Nucleus accumbens (tissue), 56 donors: ENCODE measurements at regions not wholly inside any gene's neighbourhood (a gene's known extent, or its start where the extent isn't known, plus 50 kb on each side); places are given as distances from the start of the nearest gene placed in this dataset.

Experiments
- DNase-seq, 56 donors: peaks; one replicate each; lab custom pipeline; 2025; lab: John Stamatoyannopoulos, UW

DNA sequence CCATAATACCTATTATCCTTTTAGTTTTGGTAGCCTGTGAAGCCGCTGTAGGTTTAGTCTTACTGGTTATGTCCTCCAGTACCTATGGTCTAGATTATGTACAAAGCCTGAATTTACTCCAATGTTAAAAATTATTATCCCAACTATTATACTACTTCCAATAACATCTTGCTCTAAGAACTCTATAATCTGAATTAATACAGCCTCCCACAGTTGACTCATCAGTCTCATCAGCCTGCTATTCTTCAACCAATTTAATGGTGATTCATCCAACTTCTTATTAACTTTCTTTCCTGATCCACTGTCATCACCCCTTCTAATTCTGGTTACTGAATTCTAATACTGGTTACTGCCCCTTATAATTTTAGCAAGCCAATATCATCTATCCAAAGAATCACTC is 370.3 kb upstream of the OPRM1 start:
- peak in 1 of 56 donors; percentile 4 for DNase-seq

DNA sequence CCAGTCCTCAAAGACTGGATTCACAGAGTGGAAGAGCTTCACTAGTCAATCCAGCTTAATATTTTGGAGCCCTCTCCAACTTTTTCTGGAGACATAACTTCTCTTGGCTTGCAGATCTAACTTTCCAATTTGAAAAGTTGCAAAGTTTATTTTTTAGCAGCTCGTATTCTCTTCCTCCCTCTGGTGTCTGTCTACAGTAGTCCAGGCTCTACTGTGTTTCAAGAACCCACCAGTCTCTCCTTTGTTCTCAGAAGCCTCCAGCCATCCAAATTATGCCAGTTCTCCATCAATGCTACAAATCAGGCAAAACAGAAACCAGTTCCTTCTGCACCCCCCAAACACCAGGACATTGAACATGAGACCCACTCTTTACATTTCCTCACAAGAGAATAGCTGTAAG is 376.1 kb upstream of the OPRM1 start:
- DNase-seq, result no peak

DNA sequence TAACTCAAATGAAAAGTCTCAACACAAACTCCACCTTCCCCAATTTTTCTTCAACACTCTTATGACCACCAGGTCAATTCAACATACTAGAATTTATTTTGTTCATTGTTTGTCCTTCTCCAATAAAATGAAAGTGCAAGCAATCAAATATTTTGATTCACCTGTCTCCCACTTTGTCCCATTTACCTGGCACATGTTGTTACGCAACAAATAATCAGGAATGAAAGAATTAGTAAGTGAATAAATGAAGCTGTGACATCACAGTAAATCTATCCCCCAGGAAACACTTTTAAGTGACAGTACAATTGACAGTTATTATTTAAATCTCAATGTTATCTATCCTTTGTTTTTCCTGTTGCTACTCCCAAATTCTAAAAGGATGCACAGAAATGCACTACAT is 393.7 kb upstream of the OPRM1 start:
- no peak for DNase-seq

DNA sequence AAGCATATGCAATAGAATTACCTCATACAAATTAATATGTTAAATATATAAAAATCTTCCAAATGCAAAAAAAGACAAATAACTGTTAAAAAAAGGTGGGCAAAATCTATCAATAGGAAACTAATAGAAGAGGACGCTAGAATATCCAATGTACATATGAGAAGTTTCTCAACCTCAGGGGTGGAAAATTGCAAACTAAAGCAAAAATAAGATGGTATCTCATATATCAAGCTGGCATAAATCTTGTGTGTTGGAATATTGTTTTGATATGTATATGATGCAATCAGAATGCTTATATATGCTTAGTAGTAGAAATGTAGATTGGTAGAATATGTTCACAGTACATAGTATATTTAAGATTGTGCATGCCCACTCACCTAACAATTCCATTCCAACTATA is 395.0 kb upstream of the OPRM1 start:
- no peak for DNase-seq

DNA sequence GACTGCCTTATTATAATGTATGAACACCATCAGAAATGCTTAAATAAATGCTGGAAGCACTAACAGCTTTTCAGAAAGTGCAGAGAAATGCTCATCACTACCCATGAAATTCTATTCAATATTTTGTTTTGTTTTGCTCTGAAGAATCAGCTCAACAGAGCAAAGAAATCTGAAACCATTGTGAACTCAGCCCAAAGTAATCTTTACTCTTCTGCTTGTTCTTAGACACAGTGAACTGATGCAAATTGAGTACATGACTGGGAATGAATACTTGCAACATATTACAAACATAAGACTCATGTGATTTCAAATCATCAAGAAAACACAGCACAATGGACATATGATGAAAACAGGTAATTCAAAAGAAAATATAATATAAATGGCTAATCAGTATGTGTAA is 404.6 kb upstream of the OPRM1 start:
- no peak for DNase-seq

DNA sequence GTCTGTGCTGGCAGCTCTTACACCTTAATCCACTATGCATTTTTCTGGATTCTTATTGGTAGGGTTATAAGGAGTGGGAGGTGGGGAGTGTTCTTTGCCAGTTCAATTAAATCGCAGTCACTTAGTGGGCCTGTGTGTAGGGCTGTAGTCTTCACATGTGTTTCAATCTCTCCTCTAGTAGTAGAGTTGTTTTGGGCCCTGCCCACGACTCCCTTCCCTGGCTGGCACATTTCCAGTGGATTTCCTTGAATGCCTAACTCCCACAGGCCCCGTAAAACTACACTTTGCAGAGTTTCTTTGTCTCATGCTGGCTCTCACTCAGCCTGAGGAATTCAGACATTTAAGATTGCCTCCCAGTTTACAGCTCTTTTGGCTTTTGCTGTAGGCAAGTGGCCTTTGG is 414.0 kb upstream of the OPRM1 start:
- no peak for DNase-seq

DNA sequence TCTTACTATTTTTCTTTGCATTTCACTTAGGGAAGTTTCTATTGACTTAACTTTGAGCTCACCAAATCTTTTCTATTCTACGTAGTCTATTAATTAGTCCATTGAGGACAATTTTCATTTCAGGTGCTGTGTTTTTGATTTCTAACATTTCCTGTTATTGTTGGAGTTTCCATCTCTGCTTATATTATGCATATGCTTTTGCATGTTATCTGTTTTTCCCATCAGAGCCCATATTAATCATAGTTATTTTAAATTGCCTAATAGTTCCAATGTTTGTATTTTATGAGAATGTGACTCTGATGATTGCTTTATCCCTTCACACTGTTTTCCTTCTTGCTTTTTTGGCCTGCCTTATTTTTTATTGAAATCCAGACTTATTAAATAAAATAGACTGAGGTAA is 414.5 kb upstream of the OPRM1 start:
- DNase-seq, result no peak

DNA sequence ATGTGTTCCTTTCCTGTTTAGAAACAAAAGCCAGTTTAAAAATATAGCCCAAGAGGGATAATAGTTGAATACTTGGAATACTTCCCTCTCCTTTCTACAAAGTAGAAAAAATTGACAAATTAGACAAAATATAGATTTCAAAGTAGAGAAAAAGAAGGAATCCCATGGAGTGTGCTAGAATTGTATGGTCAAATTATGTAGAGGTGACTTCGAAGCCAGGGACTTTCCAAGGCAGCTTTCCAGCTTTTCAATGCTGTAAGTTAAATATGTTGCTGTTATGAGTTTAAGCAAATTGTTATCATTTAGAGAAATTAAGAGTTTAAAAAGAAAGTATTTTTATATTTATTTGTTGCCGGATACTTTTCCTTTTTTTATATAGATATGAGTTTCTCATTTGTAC is 415.5 kb upstream of the OPRM1 start:
- no peak for DNase-seq

DNA sequence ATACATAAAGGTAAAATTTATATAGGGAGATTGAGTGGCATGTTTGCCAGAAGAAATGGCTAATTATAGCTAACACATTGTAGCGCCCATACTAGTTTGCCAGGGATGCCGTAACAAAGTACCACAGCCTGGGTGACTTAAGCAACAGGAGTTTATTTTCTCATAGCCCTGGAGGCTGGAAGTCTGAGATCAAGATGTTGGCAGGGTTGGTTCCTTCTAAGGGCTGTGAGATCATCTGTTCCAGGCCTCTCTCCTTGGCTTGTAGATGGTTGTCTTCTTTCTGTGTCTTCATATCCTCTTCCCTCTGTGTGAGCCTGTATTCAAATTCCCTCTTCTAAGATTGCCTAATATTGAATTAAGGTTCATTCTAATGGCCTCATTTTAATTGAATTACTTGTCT is 417.5 kb upstream of the OPRM1 start:
- no peak for DNase-seq

DNA sequence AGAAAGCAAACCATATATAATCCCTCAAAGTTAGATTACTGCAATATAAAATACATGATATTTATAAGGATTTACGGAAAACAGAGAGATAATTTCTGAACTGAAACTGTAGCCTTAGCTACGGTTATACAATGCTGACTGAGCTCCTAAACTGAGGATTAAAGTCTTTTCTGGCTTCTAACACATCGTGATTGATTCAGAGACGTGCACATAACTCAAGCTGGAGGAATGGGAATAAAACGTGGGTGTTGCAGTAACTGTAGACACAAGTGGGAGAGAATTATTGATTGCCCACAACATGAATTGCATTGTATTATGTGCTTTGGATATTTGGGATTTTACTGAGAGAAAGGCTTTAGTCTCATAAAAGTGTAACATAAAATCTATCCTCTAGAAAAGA is 418.0 kb upstream of the OPRM1 start:
- DNase-seq, result no peak

DNA sequence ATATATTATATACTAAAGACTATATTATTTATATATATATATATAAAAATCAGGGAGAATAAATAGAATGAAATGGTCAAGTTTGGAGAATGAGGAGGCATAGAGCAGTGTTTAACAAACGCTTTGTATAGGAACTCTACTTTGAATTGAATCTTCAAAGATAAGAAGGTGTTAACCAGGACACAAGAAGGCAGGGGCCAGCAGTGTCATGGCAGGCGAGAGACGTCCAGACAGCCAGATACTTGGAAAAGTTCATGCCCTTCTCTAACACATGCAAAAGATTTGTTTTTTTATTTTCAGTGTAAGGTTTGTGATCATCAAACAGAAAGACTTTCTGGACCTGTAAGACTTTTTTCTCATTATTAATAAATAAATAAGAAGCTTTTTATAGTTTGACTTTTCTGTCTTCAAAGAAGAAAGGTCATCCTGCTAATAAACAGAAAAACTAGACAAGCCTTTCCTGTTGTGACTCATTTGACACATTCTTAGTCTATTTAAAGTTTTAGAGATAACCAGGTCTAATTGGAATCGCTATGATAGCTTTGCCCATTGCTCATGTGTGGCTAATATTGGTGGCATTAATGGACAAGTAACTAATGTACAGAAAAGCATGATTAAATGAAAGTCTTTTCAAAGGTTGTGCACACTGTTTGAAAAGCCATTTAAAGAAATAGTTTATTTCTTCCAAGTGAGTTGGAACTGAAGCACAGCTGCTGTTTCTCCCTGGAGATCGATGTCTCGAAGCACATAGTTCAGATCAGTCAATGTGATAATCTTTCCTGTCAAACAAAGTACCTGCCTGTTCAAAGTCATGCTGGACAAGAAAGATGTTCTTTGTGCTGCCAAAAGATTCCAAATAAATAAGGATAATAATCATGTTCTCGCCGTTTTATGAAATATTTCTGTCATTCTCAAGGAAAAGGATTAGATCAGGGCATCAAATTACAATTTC is 420.4 kb upstream of the OPRM1 start:
- DNase-seq, result no peak

DNA sequence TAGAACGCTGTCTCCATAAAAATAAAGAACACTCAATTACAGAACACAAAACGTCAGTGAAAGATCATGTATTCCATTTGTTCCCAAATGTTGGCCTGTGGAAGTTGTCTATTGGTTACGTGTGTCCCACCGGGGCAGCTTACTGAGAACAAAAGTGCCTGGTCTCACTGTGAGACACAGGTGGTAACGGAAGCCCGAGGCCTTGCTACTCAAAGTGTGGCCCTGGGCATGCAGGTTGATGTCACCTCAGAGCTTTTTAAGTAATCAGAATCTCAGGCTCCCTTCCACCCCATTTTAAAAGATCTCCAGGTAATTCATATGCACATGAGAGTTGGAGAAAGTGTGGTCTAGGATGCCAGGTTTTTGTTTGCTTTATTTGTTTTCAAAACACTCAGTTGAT is 422.5 kb upstream of the OPRM1 start:
- DNase-seq, result no peak

DNA sequence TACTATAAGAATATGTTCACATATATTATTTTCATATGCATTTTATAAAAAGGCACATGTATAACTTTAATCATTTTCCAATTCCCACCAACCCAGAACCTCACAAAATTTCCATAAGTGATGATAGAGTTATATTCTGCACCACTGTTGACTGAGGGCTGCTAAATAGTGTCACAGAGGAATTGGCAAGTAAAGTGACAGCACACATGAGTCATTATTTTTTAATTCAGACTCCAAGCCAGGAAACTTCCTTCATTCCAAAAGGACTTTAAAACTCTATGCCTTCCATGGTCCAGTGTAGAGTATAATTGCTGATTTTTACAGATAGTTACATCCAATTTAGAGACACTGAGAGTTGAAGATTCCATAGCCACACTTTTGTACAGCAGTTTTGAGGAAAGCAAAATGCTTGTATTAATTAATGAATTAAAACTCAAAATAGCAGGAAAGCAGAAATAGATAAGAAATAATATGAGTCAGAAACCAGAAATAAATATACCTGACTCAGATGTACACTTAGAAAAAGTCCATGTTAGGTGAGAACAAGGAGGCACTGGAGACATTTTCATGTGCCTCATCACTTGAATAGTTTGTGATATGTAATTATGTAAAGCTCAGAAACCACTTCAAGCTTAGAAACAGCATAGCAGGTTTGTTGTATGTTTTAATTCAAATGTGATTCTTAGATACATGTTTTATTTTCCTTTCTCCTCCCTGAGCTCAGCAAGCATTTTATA is 425.2 kb upstream of the OPRM1 start:
- DNase-seq, result no peak

DNA sequence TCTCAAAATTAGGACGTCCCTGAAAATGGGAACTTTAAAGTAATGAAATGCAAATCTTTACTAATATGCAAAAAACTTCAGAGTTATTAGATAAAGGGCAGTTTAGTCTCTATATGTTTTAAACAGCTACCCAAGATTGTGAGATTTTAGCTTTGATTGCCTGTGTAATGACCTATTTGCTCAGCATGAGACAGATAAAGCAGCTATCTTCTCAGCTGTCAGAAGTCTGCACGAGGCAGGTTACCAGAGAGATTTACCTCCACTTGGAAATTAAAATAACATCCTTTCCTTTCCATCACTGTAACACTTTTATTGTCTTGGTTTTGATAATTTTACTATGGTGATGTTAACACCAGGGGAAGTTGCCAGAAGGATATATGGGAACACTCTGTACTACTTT is 436.6 kb upstream of the OPRM1 start:
- DNase-seq, result no peak

DNA sequence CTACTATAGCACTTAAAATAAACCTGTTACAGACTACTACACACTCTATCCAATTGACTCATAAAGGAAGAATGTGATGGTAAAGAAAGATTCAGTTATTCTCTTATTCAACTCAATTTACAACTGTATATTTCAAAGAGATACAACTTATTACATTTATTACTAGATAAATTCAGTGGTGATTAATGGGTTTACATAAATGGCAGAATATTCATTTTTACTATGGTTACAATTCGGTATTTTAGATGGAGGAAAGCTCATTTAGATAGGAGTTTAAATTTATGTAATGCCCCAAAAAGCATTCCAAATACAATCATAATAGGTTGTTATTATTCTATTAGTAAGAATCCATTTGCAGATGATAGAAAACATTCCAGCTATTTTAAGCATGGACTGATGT is 439.1 kb upstream of the OPRM1 start:
- no peak for DNase-seq

DNA sequence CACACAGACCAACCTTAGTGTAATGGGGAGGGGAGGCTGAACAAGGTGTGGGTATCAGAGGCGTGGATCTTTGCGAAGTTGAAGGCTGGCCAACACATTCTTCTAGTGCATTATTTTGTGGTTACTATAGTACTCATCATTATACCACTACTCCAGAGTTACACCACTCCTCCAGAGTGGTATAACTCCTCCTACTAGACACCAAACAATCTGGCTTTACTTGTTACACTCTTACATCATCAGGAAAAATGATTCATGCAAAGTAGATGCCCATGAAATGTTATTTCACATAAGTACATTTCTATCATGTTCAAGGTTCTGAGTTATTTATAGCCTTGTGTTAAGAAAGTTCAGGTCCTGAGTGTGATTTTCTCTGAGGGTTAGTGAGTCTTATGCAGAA is 443.1 kb upstream of the OPRM1 start:
- DNase-seq, result no peak

DNA sequence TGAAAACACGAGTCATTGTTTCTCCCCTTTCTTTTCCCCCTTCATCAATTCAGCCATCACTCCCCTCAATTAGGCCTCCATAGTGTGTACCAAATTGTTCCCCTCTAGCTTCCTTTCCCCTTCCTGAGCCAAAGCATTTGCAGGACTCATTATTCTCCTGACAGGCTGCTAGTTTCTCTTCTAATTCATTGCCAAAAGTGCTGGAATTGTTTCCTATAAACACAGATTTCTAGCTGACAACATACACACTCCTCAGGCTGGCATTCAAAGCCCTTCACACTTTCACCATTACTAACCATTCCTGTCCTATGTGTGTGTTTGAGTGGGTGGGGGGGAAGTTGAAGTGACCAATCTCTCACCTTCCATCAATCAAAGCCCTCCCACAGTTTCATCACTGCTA is 444.2 kb upstream of the OPRM1 start:
- DNase-seq, result no peak

DNA sequence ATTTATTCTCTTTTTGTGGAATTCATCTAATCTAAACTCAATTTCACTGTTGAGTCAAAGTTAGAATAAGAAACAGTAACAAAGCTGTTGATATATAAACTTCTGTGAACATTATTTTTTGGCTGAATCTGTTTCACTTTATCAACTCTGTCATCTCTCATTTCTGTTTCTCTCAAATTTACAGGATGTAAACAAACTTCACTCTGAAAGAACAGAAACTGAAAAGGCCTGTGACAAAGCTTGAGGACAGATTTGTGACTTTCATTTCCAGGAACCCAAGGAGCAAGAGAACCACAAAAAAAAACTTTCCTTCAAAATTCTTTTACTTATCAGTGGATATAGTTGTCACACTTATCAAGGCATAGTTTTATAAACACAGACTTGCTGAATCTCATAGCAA is 447.9 kb upstream of the OPRM1 start:
- DNase-seq, result no peak

DNA sequence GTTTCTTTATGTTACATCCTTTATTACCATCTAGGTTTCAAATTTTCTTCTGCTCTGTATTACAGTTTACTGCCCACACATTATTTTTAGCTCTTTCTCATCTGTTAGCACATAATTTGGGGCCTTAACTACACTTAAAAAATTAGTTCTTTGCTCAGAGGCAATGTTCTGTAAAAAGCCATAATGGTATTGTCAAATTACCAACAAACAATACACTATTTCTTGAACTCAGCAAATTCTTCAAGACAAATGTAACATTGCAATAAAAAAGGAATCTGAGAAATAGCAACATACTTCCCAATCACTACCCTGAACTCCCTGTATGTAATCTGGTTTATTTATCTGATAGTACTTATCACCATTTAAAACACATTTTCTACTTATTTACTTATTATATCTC is 448.6 kb upstream of the OPRM1 start:
- no peak for DNase-seq

DNA sequence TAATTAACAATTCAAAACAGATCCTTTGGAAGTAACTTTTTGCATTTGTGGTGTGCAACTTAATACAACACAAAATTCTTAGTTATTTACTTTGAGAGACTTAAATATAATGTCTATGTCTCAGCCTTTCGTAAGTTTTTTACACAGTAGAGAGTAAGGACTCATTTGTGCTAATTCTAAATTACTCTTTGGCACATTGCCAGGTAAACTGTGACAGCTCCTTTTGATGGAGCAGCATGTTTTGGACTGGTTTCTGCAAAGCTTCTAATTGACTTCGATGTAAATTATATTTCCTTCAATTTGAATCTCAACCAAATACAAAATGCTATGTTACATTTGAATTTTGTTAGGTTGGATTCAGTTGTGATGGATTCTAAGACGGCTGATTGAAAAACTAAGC is 450.7 kb upstream of the OPRM1 start:
- DNase-seq, result no peak

DNA sequence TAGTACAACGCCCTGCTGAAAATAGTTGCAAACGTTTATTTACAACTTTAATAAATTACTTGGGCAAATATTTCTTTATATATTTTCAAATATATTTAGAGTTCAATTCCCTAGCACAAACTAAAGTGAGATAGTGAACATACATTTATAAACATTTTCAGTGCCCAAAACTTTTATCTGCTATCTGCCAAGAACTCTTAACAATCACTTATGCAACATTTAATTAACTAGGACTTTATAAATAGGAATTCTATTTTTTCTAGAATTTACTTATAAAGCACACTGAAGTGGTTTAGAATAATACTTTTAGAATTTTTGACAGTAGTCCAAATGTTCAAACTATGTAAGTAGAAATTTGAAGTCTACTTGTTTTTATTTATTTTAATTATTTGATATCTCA is 452.6 kb upstream of the RGS17 start:
- no peak for DNase-seq

DNA sequence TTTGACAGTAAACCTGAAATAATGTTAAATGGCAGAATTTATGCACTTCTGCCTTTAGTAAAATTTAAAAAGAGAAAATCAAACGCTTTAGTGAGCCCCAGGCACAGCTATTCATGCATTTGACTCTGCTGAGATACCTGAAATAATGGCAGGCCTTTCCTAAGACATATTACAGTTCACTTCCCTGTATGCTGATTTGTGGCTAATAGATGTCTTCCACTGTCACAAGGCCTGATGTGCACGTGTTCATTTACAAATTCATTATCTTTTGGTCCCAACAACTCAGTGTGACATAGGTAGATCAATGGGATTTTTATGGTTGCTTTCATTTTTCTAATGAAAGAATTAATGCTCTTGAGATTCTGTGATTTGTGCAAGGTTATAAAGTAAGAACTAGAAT is 449.7 kb upstream of the RGS17 start:
- no peak for DNase-seq
